Activated CD8-positive, alpha-beta memory T cell treated with anti-CD3 and anti-CD28 coated beads, Interleukin-2, amount 50 U/mL, for 4 hours (primary cell): ENCODE measurements at regions not wholly inside any gene's neighbourhood (a gene's known extent, or its start where the extent isn't known, plus 50 kb on each side); places are given as distances from the start of the nearest gene placed in this dataset.

Experiments
- DNase-seq: peaks from one replicate; pipeline ENCODE4 v3.0.0-alpha.2; 2020

- no peak for DNase-seq
Measured at GRCh38 chr7:67771846-67772605, 775.4 kb downstream of the TYW1 start.

- no peak for DNase-seq
Measured at GRCh38 chr7:67773081-67773480, 776.4 kb downstream of the TYW1 start.

- no peak for DNase-seq
Measured at GRCh38 chr7:67777119-67777518, 780.5 kb downstream of the TYW1 start.

GRCh38 chr7:67781841-67782240 lies 785.2 kb downstream of the TYW1 start:
- DNase-seq, result no peak

- no peak for DNase-seq
Measured at GRCh38 chr7:67786021-67786420, 789.4 kb downstream of the TYW1 start.

GRCh38 chr7:67788669-67789068 lies 792.0 kb downstream of the TYW1 start:
- DNase-seq, result no peak

- no peak for DNase-seq
Measured at GRCh38 chr7:67791918-67792317, 795.3 kb downstream of the TYW1 start.

GRCh38 chr7:67794544-67794943 lies 797.9 kb downstream of the TYW1 start:
- DNase-seq, result no peak

- DNase-seq, result no peak
Measured at GRCh38 chr7:67803789-67804188, 807.2 kb downstream of the TYW1 start.

- DNase-seq, result no peak
Measured at GRCh38 chr7:67805921-67806471, 809.4 kb downstream of the TYW1 start.

- no peak for DNase-seq
Measured at GRCh38 chr7:67807826-67808225, 811.2 kb downstream of the TYW1 start.

- DNase-seq, result no peak
Measured at GRCh38 chr7:67809586-67809985, 813.0 kb downstream of the TYW1 start.

- no peak for DNase-seq
Measured at GRCh38 chr7:67813621-67814292, 817.1 kb downstream of the TYW1 start.

GRCh38 chr7:67817481-67817880 lies 820.8 kb downstream of the TYW1 start:
- no peak for DNase-seq

GRCh38 chr7:67821116-67821515 lies 824.5 kb downstream of the TYW1 start:
- DNase-seq, result no peak

GRCh38 chr7:67823345-67823744 lies 826.7 kb downstream of the TYW1 start:
- DNase-seq, result no peak

- no peak for DNase-seq
Measured at GRCh38 chr7:67825356-67825755, 828.7 kb downstream of the TYW1 start.

GRCh38 chr7:67841896-67842295 lies 845.3 kb downstream of the TYW1 start:
- DNase-seq, result no peak

GRCh38 chr7:67842571-67842970 lies 845.9 kb downstream of the TYW1 start:
- DNase-seq, result no peak

GRCh38 chr7:67843001-67843565 lies 846.5 kb downstream of the TYW1 start:
- DNase-seq, result no peak

GRCh38 chr7:67843615-67844014 lies 847.0 kb downstream of the TYW1 start:
- DNase-seq, result no peak

- DNase-seq, result no peak
Measured at GRCh38 chr7:67847092-67847787, 850.6 kb downstream of the TYW1 start.
